ENCODE measurements at regions not wholly inside any gene's neighbourhood (a gene's known extent, or its start where the extent isn't known, plus 50 kb on each side); places are given as distances from the start of the nearest gene placed in this dataset.
"Not testable (repeated sequence)": the region's sequence is repeated elsewhere in the genome, so short reads cannot be mapped to it uniquely, and the experiment has no call there.

GRCh38 chr17:31622500-31622899, 231.0 kb downstream of the RAB11FIP4 start:
- no peak overlapping the region for H3K27ac ChIP-seq
- no peak for TF ChIP-seq CTCF (IDR thresholded peaks at IDR 0.05; ENCODE audit: low read depth, low read length, missing control alignments)
- no peak overlapping the region for H3K4me3 ChIP-seq (ENCODE audit: low read depth, low read length)
- H3K36me3 ChIP-seq (replicated peaks): no peaks in the 10 kb centered on the region
- in situ Hi-C loops (cut with HindIII; ENCODE audit: low pct_ligation_motif_present, low sequenced_read_pairs): no loop called here
- DNase-seq: no peak
- no peaks in the 10 kb centered on the region for H3K27me3 ChIP-seq (replicated peaks)

- Histone ChIP-seq H3K36me3 (replicated peaks) (no peaks in the 10 kb centered on the region), H3K27ac (no peak overlapping the region), H3K4me3 (ENCODE audit: low read depth, low read length) (no peak overlapping the region), H3K27me3 (replicated peaks) (no peaks in the 10 kb centered on the region)
- TF ChIP-seq CTCF (IDR thresholded peaks at IDR 0.05; ENCODE audit: low read depth, low read length, missing control alignments): no peak
- in situ Hi-C loops (cut with HindIII; ENCODE audit: low pct_ligation_motif_present, low sequenced_read_pairs): no loop called here
- no peak for DNase-seq
Measured at GRCh38 chr17:31621566-31621965, 230.1 kb downstream of the RAB11FIP4 start.

- not testable (repeated sequence) for H3K27me3 ChIP-seq (replicated peaks)
Measured at GRCh38 chr17:31611053-31611452, 219.6 kb downstream of the RAB11FIP4 start.

GRCh38 chr17:31609996-31610910, 218.8 kb downstream of the RAB11FIP4 start:
- no peaks in the 10 kb centered on the region for H3K36me3 ChIP-seq (replicated peaks)
- TF ChIP-seq CTCF (IDR thresholded peaks at IDR 0.05; ENCODE audit: low read depth, low read length, missing control alignments): no peak
- no peak overlapping the region for H3K4me3 ChIP-seq (ENCODE audit: low read depth, low read length)
- DNase-seq: no peak
- H3K27ac ChIP-seq: no peak overlapping the region
- in situ Hi-C loops (cut with HindIII; ENCODE audit: low pct_ligation_motif_present, low sequenced_read_pairs): no loop called here
- H3K27me3 ChIP-seq (replicated peaks): no peaks in the 10 kb centered on the region

More at GRCh38 chr17:31611053-31611452, 219.6 kb downstream of the RAB11FIP4 start:
- DNase-seq; H3K4me3 ChIP-seq (ENCODE audit: low read depth, low read length); H3K36me3 ChIP-seq (replicated peaks); H3K27ac ChIP-seq; in situ Hi-C loops (cut with HindIII; ENCODE audit: low pct_ligation_motif_present, low sequenced_read_pairs): not testable (repeated sequence)

- TF ChIP-seq CTCF (IDR thresholded peaks at IDR 0.05; ENCODE audit: low read depth, low read length, missing control alignments): no peak
- Histone ChIP-seq H3K27me3 (replicated peaks) (no peaks in the 10 kb centered on the region), H3K27ac (no peak overlapping the region), H3K4me3 (ENCODE audit: low read depth, low read length) (no peak overlapping the region), H3K36me3 (replicated peaks) (no peaks in the 10 kb centered on the region)
- in situ Hi-C loops (cut with HindIII; ENCODE audit: low pct_ligation_motif_present, low sequenced_read_pairs): no loop called here
- no peak for DNase-seq
Measured at GRCh38 chr17:31609331-31609730, 217.9 kb downstream of the RAB11FIP4 start.

- Histone ChIP-seq H3K27ac (no peak overlapping the region), H3K4me3 (ENCODE audit: low read depth, low read length) (no peak overlapping the region), H3K36me3 (replicated peaks) (no peaks in the 10 kb centered on the region), H3K27me3 (replicated peaks) (no peaks in the 10 kb centered on the region)
- no peak for TF ChIP-seq CTCF (IDR thresholded peaks at IDR 0.05; ENCODE audit: low read depth, low read length, missing control alignments)
- no peak for DNase-seq
- in situ Hi-C loops (cut with HindIII; ENCODE audit: low pct_ligation_motif_present, low sequenced_read_pairs): no loop called here
Measured at GRCh38 chr17:31608659-31609254, 217.3 kb downstream of the RAB11FIP4 start.
